MM.1S (cell line): ENCODE measurements at regions not wholly inside any gene's neighbourhood (a gene's known extent, or its start where the extent isn't known, plus 50 kb on each side); places are given as distances from the start of the nearest gene placed in this dataset.

ENCODE experiments used
- EZH2 ChIP-seq: fragments of 300-600 bp; sonication (generic); optimal IDR thresholded peaks from 2 replicates; pipeline ENCODE3; 2017; ENCODE audit warnings: low read depth, mild to moderate bottlenecking, antibody characterized with exemption, low read length, mixed read lengths
- EZH2phosphoT487 ChIP-seq: fragments of 300-600 bp; sonication (generic); IDR thresholded peaks from 2 replicates; pipeline ENCODE4 v1.6.1; 2018; ENCODE audit warnings: antibody characterized with exemption, low read length
- TF ChIP-seq, protein P1 (sequence below): fragments of 300-600 bp; sonication (generic); IDR thresholded peaks from 2 replicates; pipeline ENCODE4 v1.5.1; 2016; ENCODE audit warnings: antibody characterized with exemption, low read length, mixed read lengths

GRCh38 chr14:26993556-26993955, 395.7 kb upstream of the NOVA1 start:
- no peak for TF ChIP-seq EZH2
- TF ChIP-seq, protein P1, sequence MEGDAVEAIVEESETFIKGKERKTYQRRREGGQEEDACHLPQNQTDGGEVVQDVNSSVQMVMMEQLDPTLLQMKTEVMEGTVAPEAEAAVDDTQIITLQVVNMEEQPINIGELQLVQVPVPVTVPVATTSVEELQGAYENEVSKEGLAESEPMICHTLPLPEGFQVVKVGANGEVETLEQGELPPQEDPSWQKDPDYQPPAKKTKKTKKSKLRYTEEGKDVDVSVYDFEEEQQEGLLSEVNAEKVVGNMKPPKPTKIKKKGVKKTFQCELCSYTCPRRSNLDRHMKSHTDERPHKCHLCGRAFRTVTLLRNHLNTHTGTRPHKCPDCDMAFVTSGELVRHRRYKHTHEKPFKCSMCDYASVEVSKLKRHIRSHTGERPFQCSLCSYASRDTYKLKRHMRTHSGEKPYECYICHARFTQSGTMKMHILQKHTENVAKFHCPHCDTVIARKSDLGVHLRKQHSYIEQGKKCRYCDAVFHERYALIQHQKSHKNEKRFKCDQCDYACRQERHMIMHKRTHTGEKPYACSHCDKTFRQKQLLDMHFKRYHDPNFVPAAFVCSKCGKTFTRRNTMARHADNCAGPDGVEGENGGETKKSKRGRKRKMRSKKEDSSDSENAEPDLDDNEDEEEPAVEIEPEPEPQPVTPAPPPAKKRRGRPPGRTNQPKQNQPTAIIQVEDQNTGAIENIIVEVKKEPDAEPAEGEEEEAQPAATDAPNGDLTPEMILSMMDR = no peak
- no peak for TF ChIP-seq EZH2phosphoT487
